H1 (cell line): ENCODE measurements at regions not wholly inside any gene's neighbourhood (a gene's known extent, or its start where the extent isn't known, plus 50 kb on each side); places are given as distances from the start of the nearest gene placed in this dataset.

Experiments used
- CTCF ChIA-PET: fragments of 300-600 bp; sonication (Branson Sonifier 250); formaldehyde crosslinking; loops from one replicate; lab custom pipeline; 2021; ENCODE audit not compliant: partially characterized antibody; lab: Charles Lee
- POLR2A ChIA-PET: fragments of 300-600 bp; sonication (Branson Sonifier 250); formaldehyde crosslinking; loops from one replicate; lab custom pipeline; 2021; ENCODE audit warnings: inconsistent platforms; ENCODE audit not compliant: partially characterized antibody; lab: Charles Lee
- DNase-seq, 2 experiments: peaks; one replicate each; pipeline versions ENCODE4 v3.0.0 to v3.0.0-alpha.2; 2010 to 2022; ENCODE audit warnings: low spot score in 2 of 2, low read depth in 1 of 2, mixed read lengths in 1 of 2
- FAIRE-seq: peaks from 2 replicates; lab custom pipeline; 2011; peaks lifted over from hg19 to GRCh38; lab: Jason Lieb, UNC
- H2AFZ ChIP-seq: 2 replicates; pipeline ENCODE4 v1.8.1; 2012; ENCODE audit warnings: low read length, inconsistent platforms
- H2AK5ac ChIP-seq: 2 replicates; pipeline ENCODE4 v1.6.1; 2013; ENCODE audit warnings: low read depth, low read length
- H2BK120ac ChIP-seq: replicated peaks from 2 replicates; pipeline ENCODE3; 2013; ENCODE audit warnings: low read depth, low read length, inconsistent platforms
- H2BK12ac ChIP-seq: 2 replicates; pipeline ENCODE4 v1.6.1; 2013; ENCODE audit warnings: low read depth, low read length
- H2BK15ac ChIP-seq: 2 replicates; pipeline ENCODE4 v1.6.1; 2013; ENCODE audit warnings: low read length
- H2BK20ac ChIP-seq: 2 replicates; pipeline ENCODE4 v1.6.1; 2013; ENCODE audit warnings: low read length
- H2BK5ac ChIP-seq: 2 replicates; pipeline ENCODE4 v1.6.1; 2013; ENCODE audit warnings: low read depth, low read length
- H3K14ac ChIP-seq: 2 replicates; pipeline ENCODE4 v1.6.1; 2013; ENCODE audit warnings: inconsistent platforms; ENCODE audit not compliant: insufficient read length
- H3K18ac ChIP-seq: 2 replicates; pipeline ENCODE4 v1.6.1; 2013; ENCODE audit warnings: low read length; ENCODE audit errors: extremely low read depth
- H3K23ac ChIP-seq: 2 replicates; pipeline ENCODE4 v1.6.1; 2013; ENCODE audit warnings: inconsistent platforms; ENCODE audit not compliant: insufficient read length
- H3K23me2 ChIP-seq: 2 replicates; pipeline ENCODE4 v1.6.1; 2013; ENCODE audit warnings: low read depth, low read length
- H3K27ac ChIP-seq: 2 replicates; pipeline ENCODE4 v1.6.1; 2011; ENCODE audit warnings: low read depth, low read length, inconsistent platforms
- H3K27me3 ChIP-seq, 4 experiments: replicated peaks in 1 of 4; 1 replicate in 1 of 4; 2 replicates in 3 of 4; pipeline versions ENCODE4 v1.6.1 to v1.8.1; 2011 to 2013; ENCODE audit warnings: low read length in 3 of 4, mild to moderate bottlenecking in 3 of 4, inconsistent platforms in 2 of 4, mixed read lengths in 2 of 4, moderate library complexity in 1 of 4; ENCODE audit not compliant: control insufficient read depth in 3 of 4, insufficient read depth in 3 of 4; ENCODE audit errors: extremely low read depth in 1 of 4
- H3K36me3 ChIP-seq, 4 experiments: 2 replicates each; pipeline versions ENCODE4 v1.6.1 to v1.8.1; 2011 to 2013; ENCODE audit warnings: mild to moderate bottlenecking in 4 of 4, low read length in 3 of 4, moderate library complexity in 2 of 4, control low read depth in 1 of 4, inconsistent platforms in 1 of 4; ENCODE audit not compliant: insufficient read depth in 4 of 4, control insufficient read depth in 2 of 4
- H3K4ac ChIP-seq: replicated peaks from 2 replicates; pipeline ENCODE3; 2013; ENCODE audit warnings: low read length, low read depth, mixed read lengths, inconsistent platforms; ENCODE audit not compliant: insufficient read length
- H3K4me1 ChIP-seq, 4 experiments: replicated peaks in 1 of 4; 1 replicate in 1 of 4; 2 replicates in 3 of 4; pipeline versions ENCODE4 v1.6.1 to v1.8.1; 2011 to 2013; ENCODE audit warnings: low read length in 3 of 4, inconsistent platforms in 2 of 4, mixed read lengths in 1 of 4; ENCODE audit not compliant: insufficient read depth in 4 of 4, control insufficient read depth in 3 of 4
- H3K4me2 ChIP-seq, 2 experiments: 2 replicates each; pipeline versions ENCODE4 v1.6.1 to v1.8.1; 2011 to 2013; ENCODE audit warnings: low read depth in 2 of 2, low read length in 2 of 2, control low read depth in 1 of 2, inconsistent platforms in 1 of 2, mild to moderate bottlenecking in 1 of 2; ENCODE audit not compliant: insufficient read depth in 1 of 2
- H3K4me3 ChIP-seq, 4 experiments: fragments of 200-600, 300-600 bp in 1 of 4; sonication (generic), shearing (Covaris generic), sonication (Bioruptor Twin) in 1 of 4; 2 replicates each; pipeline versions ENCODE4 v1.5.1 to v1.8.1; 2011 to 2016; ENCODE audit warnings: low read length in 4 of 4, low read depth in 3 of 4, control low read depth in 2 of 4, inconsistent platforms in 2 of 4, mild to moderate bottlenecking in 2 of 4, mixed read lengths in 1 of 4, moderate library complexity in 1 of 4; ENCODE audit not compliant: insufficient read depth in 2 of 4; ENCODE audit errors: extremely low read depth in 1 of 4
- H3K56ac ChIP-seq: replicated peaks from 2 replicates; pipeline ENCODE3; 2013; ENCODE audit warnings: low read depth, mild to moderate bottlenecking, mixed read lengths, low read length, inconsistent platforms; ENCODE audit not compliant: insufficient read length
- H3K79me1 ChIP-seq: 2 replicates; pipeline ENCODE4 v1.6.1; 2013; ENCODE audit warnings: low read depth, low read length, control low read depth
- H3K79me2 ChIP-seq, 2 experiments: 2 replicates each; pipeline versions ENCODE4 v1.6.1 to v1.8.1; 2012 to 2013; ENCODE audit warnings: low read length in 2 of 2, mild to moderate bottlenecking in 2 of 2, inconsistent platforms in 1 of 2; ENCODE audit not compliant: insufficient read depth in 2 of 2, control insufficient read depth in 1 of 2
- H3K9ac ChIP-seq, 4 experiments: replicated peaks in 1 of 4; 1 replicate in 1 of 4; 2 replicates in 3 of 4; pipeline versions ENCODE4 v1.6.1 to v1.8.1; 2011 to 2013; ENCODE audit warnings: low read depth in 3 of 4, low read length in 3 of 4, control low read depth in 2 of 4, mild to moderate bottlenecking in 2 of 4, moderate library complexity in 2 of 4, inconsistent platforms in 1 of 4; ENCODE audit errors: extremely low read depth in 1 of 4
- H3K9me3 ChIP-seq, 2 experiments: 2 replicates each; pipeline versions ENCODE4 v1.6.1 to v1.8.1; 2012 to 2013; ENCODE audit warnings: mild to moderate bottlenecking in 2 of 2, moderate library complexity in 2 of 2, control low read depth in 1 of 2, inconsistent platforms in 1 of 2, low read depth in 1 of 2, low read length in 1 of 2, mixed read lengths in 1 of 2; ENCODE audit not compliant: insufficient read depth in 2 of 2
- H4K20me1 ChIP-seq, 2 experiments: replicated peaks in 1 of 2; 2 replicates each; pipeline versions ENCODE3 to v1.8.1; 2011 to 2013; ENCODE audit warnings: inconsistent platforms in 2 of 2, low read length in 2 of 2, mild to moderate bottlenecking in 1 of 2; ENCODE audit not compliant: insufficient read depth in 2 of 2, control insufficient read depth in 1 of 2
- H4K5ac ChIP-seq: 2 replicates; pipeline ENCODE4 v1.6.1; 2013; ENCODE audit warnings: low read length, low read depth, mixed read lengths, inconsistent platforms; ENCODE audit not compliant: insufficient read length
- H4K8ac ChIP-seq: 2 replicates; pipeline ENCODE4 v1.8.0; 2013; ENCODE audit warnings: mild to moderate bottlenecking, moderate library complexity, low read length, inconsistent platforms; ENCODE audit not compliant: insufficient read depth; ENCODE audit errors: extremely low read depth
- H4K91ac ChIP-seq: replicated peaks from 2 replicates; pipeline ENCODE3; 2013; ENCODE audit warnings: low read length, mixed read lengths, inconsistent platforms; ENCODE audit not compliant: insufficient read length
- BRCA1 ChIP-seq: IDR thresholded peaks from 2 replicates; pipeline ENCODE4 v1.6.1; 2012; ENCODE audit warnings: low read depth, low read length, improper control_type of control experiment
- CBX8 ChIP-seq: fragments of 300-800, 300-1000 bp; sonication (generic); IDR thresholded peaks from 2 replicates; pipeline ENCODE4 v1.7.1; 2016; ENCODE audit warnings: low read depth, low read length, borderline replicate concordance
- CHD1 ChIP-seq: IDR thresholded peaks from 2 replicates; pipeline ENCODE4 v1.6.1; 2012; ENCODE audit warnings: low read depth, low read length, improper control_type of control experiment
- CREB1 ChIP-seq: IDR thresholded peaks from 2 replicates; pipeline ENCODE4 v1.6.1; 2012; ENCODE audit warnings: inconsistent platforms
- CTBP2 ChIP-seq: IDR thresholded peaks from 2 replicates; pipeline ENCODE4 v1.7.0; 2011; ENCODE audit warnings: borderline replicate concordance, mild to moderate bottlenecking, moderate library complexity, mixed read lengths, low read length; ENCODE audit not compliant: insufficient read depth, insufficient read length
- EP300 ChIP-seq, 2 experiments: IDR thresholded peaks; 1 replicate in 1 of 2; 2 replicates in 1 of 2; pipeline ENCODE4 v1.6.1; 2011 to 2012; ENCODE audit warnings: low read depth in 2 of 2, low read length in 2 of 2, mild to moderate bottlenecking in 2 of 2, borderline replicate concordance in 1 of 2, inconsistent platforms in 1 of 2, moderate library complexity in 1 of 2
- JUND ChIP-seq: IDR thresholded peaks from 2 replicates; pipeline ENCODE4 v1.6.1; 2011; ENCODE audit warnings: mild to moderate bottlenecking, improper control_type of control experiment, low read length
- NANOG ChIP-seq: IDR thresholded peaks from 2 replicates; pipeline ENCODE4 v1.6.1; 2011; ENCODE audit warnings: low read length, low read depth, mild to moderate bottlenecking, inconsistent platforms; ENCODE audit not compliant: insufficient read depth, poor library complexity, severe bottlenecking
- POLR2A ChIP-seq, 2 experiments: IDR thresholded peaks; 1 replicate in 1 of 2; 2 replicates in 1 of 2; pipeline ENCODE4 v1.6.1; 2011; ENCODE audit warnings: low read depth in 2 of 2, low read length in 2 of 2, mild to moderate bottlenecking in 2 of 2; ENCODE audit errors: control extremely low read depth in 1 of 2
- POLR2AphosphoS5 ChIP-seq: IDR thresholded peaks from 2 replicates; pipeline ENCODE4 v1.6.1; 2011; ENCODE audit warnings: low read depth, low read length
- POU5F1 ChIP-seq: IDR thresholded peaks from 2 replicates; pipeline ENCODE4 v1.6.1; 2011; ENCODE audit warnings: low read depth, mild to moderate bottlenecking, low read length, moderate library complexity
- SP1 ChIP-seq: IDR thresholded peaks from 2 replicates; pipeline ENCODE4 v1.6.1; 2011; ENCODE audit warnings: low read depth, low read length
- YY1 ChIP-seq: IDR thresholded peaks from 2 replicates; pipeline ENCODE4 v1.6.1; 2011; ENCODE audit warnings: low read depth, mild to moderate bottlenecking, low read length
- WGBS, 2 experiments: shearing (Covaris generic) in 1 of 2; methylation state at CpG; one replicate each; pipeline versions ENCODE4 v1.1.6 to v1.1.7; 2013 to 2015; ENCODE audit warnings: low lambda C conversion rate in 2 of 2, mixed read lengths in 2 of 2, inconsistent platforms in 1 of 2, low coverage in 1 of 2, missing lambda C conversion rate in 1 of 2; ENCODE audit not compliant: insufficient replicate concordance in 2 of 2, insufficient coverage in 1 of 2, insufficient read length in 1 of 2; ENCODE audit errors: extremely low coverage in 1 of 2, missing lambda C conversion rate in 1 of 2; 5-methylcytosine and 5-hydroxymethylcytosine counted together
- TF ChIP-seq, protein P1 (sequence below): IDR thresholded peaks from 2 replicates; pipeline ENCODE4 v1.6.1; 2012; ENCODE audit warnings: inconsistent platforms

- Histone ChIP-seq H3K23ac (no peak overlapping the region), H3K4ac (no peak overlapping the region), H2BK20ac (no peak overlapping the region), H4K8ac (no peak overlapping the region), H3K18ac (no peak overlapping the region), H3K36me3 (no peaks in the 10 kb centered on the region), H3K27ac (no peak overlapping the region), H2AFZ (no peak overlapping the region), H2BK120ac (no peak overlapping the region), H4K20me1 (no peaks in the 10 kb centered on the region), H3K4me3 (no peak overlapping the region), H3K79me1 (no peaks in the 10 kb centered on the region), H4K91ac (no peak overlapping the region), H3K14ac (no peak overlapping the region), H3K4me1 (peaks cover 0 to 8% (median 5%) of the 10 kb centered on the region in 4 experiments; a peak in 3 of 7 replicates), H3K79me2 (no peaks in the 10 kb centered on the region), H2BK12ac (no peak overlapping the region), H2AK5ac (no peak overlapping the region), H3K9ac (no peak overlapping the region), H3K56ac (no peak overlapping the region), H2BK5ac (no peak overlapping the region), H4K5ac (no peak overlapping the region), H3K27me3 (no peaks in the 10 kb centered on the region), H2BK15ac (no peak overlapping the region), H3K9me3 (no peaks in the 10 kb centered on the region), H3K23me2 (no peaks in the 10 kb centered on the region; the same call in 1 of the 2 replicates), H3K4me2 (no peak overlapping the region)
- WGBS, 2 experiments: 88% methylated on average over 2 of the region's 2 CpGs; no CpG with 5 or more reads in 1 of the 2 experiments
- DNase-seq: no peak
- TF ChIP-seq JUND: no peak
- TF ChIP-seq POLR2AphosphoS5: no peak
- TF ChIP-seq SP1: no peak
- no peak for TF ChIP-seq CBX8
- TF ChIP-seq BRCA1: no peak
- no peak for TF ChIP-seq CREB1
- TF ChIP-seq POLR2A (IDR thresholded peaks at IDR 0.05; ENCODE audit: control extremely low read depth in 1 of 2, low read depth in 2 of 2, low read length in 2 of 2): no peak
- TF ChIP-seq POU5F1: no peak
- no peak for TF ChIP-seq CTBP2
- TF ChIP-seq, protein P1, sequence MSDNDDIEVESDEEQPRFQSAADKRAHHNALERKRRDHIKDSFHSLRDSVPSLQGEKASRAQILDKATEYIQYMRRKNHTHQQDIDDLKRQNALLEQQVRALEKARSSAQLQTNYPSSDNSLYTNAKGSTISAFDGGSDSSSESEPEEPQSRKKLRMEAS: no peak
- no peak for TF ChIP-seq NANOG
- no peak for TF ChIP-seq CHD1
- no peak for TF ChIP-seq EP300 (IDR thresholded peaks at IDR 0.05; ENCODE audit: borderline replicate concordance in 1 of 2, low read depth in 2 of 2, low read length in 2 of 2)
- TF ChIP-seq YY1: no peak
- no peak for FAIRE-seq
- CTCF ChIA-PET: interaction anchor here (1.7 kb wide), 1 partner anchor 21 kb away, joined by 6 read pairs; no protein-coding TSS in a partner anchor
- POLR2A ChIA-PET: interaction anchor here (0.8 kb wide), 1 partner anchor 458 kb away, joined by 4 read pairs; no protein-coding TSS in a partner anchor
Measured at GRCh38 chr9:13448482-13448881, 169.0 kb upstream of the MPDZ start.
